ENCODE measurements at regions not wholly inside any gene's neighbourhood (a gene's known extent, or its start where the extent isn't known, plus 50 kb on each side); places are given as distances from the start of the nearest gene placed in this dataset.

DNA sequence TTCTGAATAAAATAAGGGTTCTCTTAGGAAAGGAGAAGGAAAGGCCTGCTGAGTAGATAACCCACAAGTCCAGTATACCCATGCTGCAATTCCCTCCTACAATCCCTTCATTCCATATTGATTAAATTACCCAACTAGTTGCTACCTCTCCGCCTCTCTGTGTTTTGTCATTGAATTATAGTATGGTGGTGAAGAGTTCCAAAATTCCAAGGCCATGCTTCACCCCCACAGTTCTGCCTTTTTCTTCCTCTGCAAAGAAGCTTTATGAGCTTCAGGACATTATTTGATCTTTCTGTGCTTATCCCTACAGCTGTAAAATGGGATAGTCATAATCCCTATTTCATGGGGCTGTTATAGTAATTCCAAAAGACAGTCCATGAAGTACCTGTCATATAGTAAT is 215.6 kb downstream of the ACTL7B start:
- no CpG with 5 or more reads among the region's 1 CpG for WGBS (ENCODE audit: insufficient coverage)
- Histone ChIP-seq H3K36me3 (ENCODE audit: control insufficient read depth in 4 of 4, insufficient read depth in 4 of 4, low read length in 3 of 4) (no peaks in the 10 kb centered on the region), H3K27me3 (replicated peaks in 2 of 5; ENCODE audit: control insufficient read depth in 4 of 5, insufficient read depth in 5 of 5, low read length in 4 of 5) (no peaks in the 10 kb centered on the region), H3K4me1 (ENCODE audit: control extremely low read depth in 1 of 4, control insufficient read depth in 4 of 4, insufficient read depth in 4 of 4, low read length in 3 of 4) (peaks cover 40 to 72% (median 43%) of the 10 kb centered on the region in 4 experiments), H3K4me3 (ENCODE audit: control insufficient read depth in 1 of 7, extremely low read depth in 1 of 7, insufficient read depth in 4 of 7, low read depth in 2 of 7, low read length in 6 of 7) (no peak overlapping the region), H3K27ac (ENCODE audit: insufficient read depth in 1 of 2, low read depth in 1 of 2, low read length in 2 of 2, poor library complexity in 1 of 2, severe bottlenecking in 2 of 2) (peak overlapping the region in 1 of 2 experiments; percentile 71), H3K9me3 (ENCODE audit: control extremely low read depth in 1 of 5, control insufficient read depth in 4 of 5, insufficient read depth in 2 of 5, low read depth in 1 of 5, low read length in 4 of 5) (no peaks in the 10 kb centered on the region)
- no peak for DNase-seq
- ChIA-PET CTCF (interaction anchor here (0.7 to 1.7 kb wide), 4 partner anchors 8 to 21 kb away, joined by 3 to 4 read pairs (median 4); no protein-coding TSS in a partner anchor), POLR2A (no interaction called here)

DNA sequence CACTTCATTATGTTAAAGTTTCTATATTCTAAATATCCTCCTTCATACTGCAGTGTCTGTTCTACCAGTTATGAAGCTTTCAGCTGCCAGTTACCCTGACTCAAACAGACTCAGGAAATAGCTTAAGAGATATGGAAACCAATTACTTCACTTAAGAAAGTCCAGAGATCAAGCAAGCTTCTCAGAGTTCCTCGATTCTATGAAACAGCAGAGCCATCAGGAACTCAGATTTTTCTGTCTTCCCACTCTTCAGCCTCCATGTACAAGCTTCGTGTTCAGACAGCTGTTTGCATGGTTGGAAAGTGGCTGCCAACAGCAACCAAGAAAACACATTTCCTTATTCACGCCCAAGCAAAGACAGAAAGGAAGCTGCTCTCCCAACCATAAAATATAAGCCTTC is 216.1 kb downstream of the ACTL7B start:
- no peaks in the 10 kb centered on the region for H3K27me3 ChIP-seq (replicated peaks in 2 of 5; ENCODE audit: control insufficient read depth in 4 of 5, insufficient read depth in 5 of 5, low read length in 4 of 5)
- 6% methylated on average over 3 of the region's 3 CpGs for WGBS (ENCODE audit: insufficient coverage)
- H3K9me3 ChIP-seq (ENCODE audit: control extremely low read depth in 1 of 5, control insufficient read depth in 4 of 5, insufficient read depth in 2 of 5, low read depth in 1 of 5, low read length in 4 of 5): no peaks in the 10 kb centered on the region
- CTCF ChIA-PET: interaction anchor here (0.7 to 1.7 kb wide), 4 partner anchors 8 to 21 kb away, joined by 3 to 4 read pairs (median 4); no protein-coding TSS in a partner anchor
- DNase-seq: peak in 2 of 3 donors; percentile 28 to 50
- H3K4me1 ChIP-seq (ENCODE audit: control extremely low read depth in 1 of 4, control insufficient read depth in 4 of 4, insufficient read depth in 4 of 4, low read length in 3 of 4): peaks cover 35 to 71% (median 42%) of the 10 kb centered on the region in 4 experiments
- H3K36me3 ChIP-seq (ENCODE audit: control insufficient read depth in 4 of 4, insufficient read depth in 4 of 4, low read length in 3 of 4): no peaks in the 10 kb centered on the region
- H3K4me3 ChIP-seq (ENCODE audit: control insufficient read depth in 1 of 7, extremely low read depth in 1 of 7, insufficient read depth in 4 of 7, low read depth in 2 of 7, low read length in 6 of 7): no peak overlapping the region
- POLR2A ChIA-PET: no interaction called here
- peak overlapping the region; percentile 6 to 71 for H3K27ac ChIP-seq (ENCODE audit: insufficient read depth in 1 of 2, low read depth in 1 of 2, low read length in 2 of 2, poor library complexity in 1 of 2, severe bottlenecking in 2 of 2)

DNA sequence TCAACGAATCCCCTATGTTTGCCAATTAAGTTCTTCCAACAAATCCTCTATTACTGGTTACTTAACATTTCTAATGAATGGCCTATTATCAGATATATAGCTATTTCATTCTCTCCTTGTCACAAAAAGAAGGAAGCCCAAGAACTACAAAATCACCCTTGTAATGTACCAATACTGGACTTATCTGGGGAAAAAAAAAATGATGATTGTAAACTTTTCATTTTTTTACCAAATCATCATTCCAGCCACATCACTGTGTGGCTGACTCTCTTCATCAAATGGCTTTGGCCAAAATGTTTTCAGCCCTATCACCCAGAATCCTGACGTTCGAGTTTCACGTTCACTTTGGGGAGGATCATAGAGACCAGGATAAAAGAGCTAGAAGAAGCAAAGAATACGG is 216.7 kb downstream of the ACTL7B start:
- no peaks in the 10 kb centered on the region for H3K27me3 ChIP-seq (replicated peaks in 2 of 5; ENCODE audit: control insufficient read depth in 4 of 5, insufficient read depth in 5 of 5, low read length in 4 of 5)
- CTCF ChIA-PET: interaction anchor here (1.5 to 1.7 kb wide), 2 partner anchors 7 to 14 kb away, joined by 4 read pairs; no protein-coding TSS in a partner anchor
- H3K4me1 ChIP-seq (ENCODE audit: control extremely low read depth in 1 of 4, control insufficient read depth in 4 of 4, insufficient read depth in 4 of 4, low read length in 3 of 4): peaks cover 31 to 72% (median 38%) of the 10 kb centered on the region in 4 experiments
- POLR2A ChIA-PET: no interaction called here
- WGBS (ENCODE audit: insufficient coverage): 100% methylated on average over 2 of the region's 5 CpGs
- H3K4me3 ChIP-seq (ENCODE audit: control insufficient read depth in 1 of 7, extremely low read depth in 1 of 7, insufficient read depth in 4 of 7, low read depth in 2 of 7, low read length in 6 of 7): peak overlapping the region in 1 of 7 experiments; percentile 0
- H3K9me3 ChIP-seq (ENCODE audit: control extremely low read depth in 1 of 5, control insufficient read depth in 4 of 5, insufficient read depth in 2 of 5, low read depth in 1 of 5, low read length in 4 of 5): no peaks in the 10 kb centered on the region
- no peaks in the 10 kb centered on the region for H3K36me3 ChIP-seq (ENCODE audit: control insufficient read depth in 4 of 4, insufficient read depth in 4 of 4, low read length in 3 of 4)
- DNase-seq: no peak
- peak overlapping the region in 1 of 2 experiments; percentile 71 for H3K27ac ChIP-seq (ENCODE audit: insufficient read depth in 1 of 2, low read depth in 1 of 2, low read length in 2 of 2, poor library complexity in 1 of 2, severe bottlenecking in 2 of 2)

DNA sequence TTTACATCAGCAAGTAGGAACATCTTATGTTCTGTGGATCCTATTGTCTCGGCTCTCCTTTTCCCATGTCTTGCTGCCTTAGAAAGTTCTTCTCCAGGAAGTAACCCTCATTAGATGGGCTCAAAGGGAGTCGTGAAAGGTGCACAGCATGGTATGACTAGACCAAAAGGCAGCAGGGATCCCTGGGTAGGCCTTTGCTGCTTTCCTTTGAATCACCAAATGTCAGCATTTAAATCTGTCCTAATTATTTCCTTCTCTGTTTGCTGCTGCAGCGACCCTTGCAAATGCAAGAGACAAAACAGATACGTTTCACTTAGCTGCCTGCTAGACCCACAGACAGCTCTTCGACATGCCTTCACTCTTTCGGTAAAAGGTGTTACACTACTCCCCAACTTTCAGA is 218.4 kb downstream of the ACTL7B start:
- H3K27ac ChIP-seq (ENCODE audit: insufficient read depth in 1 of 2, low read depth in 1 of 2, low read length in 2 of 2, poor library complexity in 1 of 2, severe bottlenecking in 2 of 2): no peak overlapping the region
- H3K4me3 ChIP-seq (ENCODE audit: control insufficient read depth in 1 of 7, extremely low read depth in 1 of 7, insufficient read depth in 4 of 7, low read depth in 2 of 7, low read length in 6 of 7): no peak overlapping the region
- DNase-seq: no peak
- H3K36me3 ChIP-seq (ENCODE audit: control insufficient read depth in 4 of 4, insufficient read depth in 4 of 4, low read length in 3 of 4): no peaks in the 10 kb centered on the region
- POLR2A ChIA-PET: no interaction called here
- CTCF ChIA-PET: no interaction called here
- peaks cover 20 to 59% (median 23%) of the 10 kb centered on the region in 4 experiments for H3K4me1 ChIP-seq (ENCODE audit: control extremely low read depth in 1 of 4, control insufficient read depth in 4 of 4, insufficient read depth in 4 of 4, low read length in 3 of 4)
- H3K9me3 ChIP-seq (ENCODE audit: control extremely low read depth in 1 of 5, control insufficient read depth in 4 of 5, insufficient read depth in 2 of 5, low read depth in 1 of 5, low read length in 4 of 5): no peaks in the 10 kb centered on the region
- 88% methylated on average over 4 of the region's 6 CpGs for WGBS (ENCODE audit: insufficient coverage)
- H3K27me3 ChIP-seq (replicated peaks in 2 of 5; ENCODE audit: control insufficient read depth in 4 of 5, insufficient read depth in 5 of 5, low read length in 4 of 5): no peaks in the 10 kb centered on the region

DNA sequence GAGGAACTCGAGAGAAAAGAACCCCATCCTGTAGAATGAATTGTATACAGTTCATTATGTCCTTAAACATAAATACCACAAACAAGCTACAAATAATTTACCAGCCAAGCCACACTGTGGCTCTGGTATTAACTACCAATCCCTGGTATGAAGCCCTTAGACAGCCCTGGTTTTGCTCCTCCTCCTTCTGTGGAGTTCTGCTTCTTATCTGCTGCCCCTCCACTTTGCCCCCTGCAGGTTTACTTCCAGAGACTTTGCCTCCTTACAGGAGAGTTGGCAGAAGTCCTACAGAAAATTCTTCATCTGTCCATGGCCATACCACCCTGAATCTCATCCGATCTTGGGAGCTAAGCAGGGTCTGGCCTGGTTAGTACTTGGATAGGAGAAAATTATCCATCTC is 219.8 kb downstream of the ACTL7B start:
- Histone ChIP-seq H3K4me3 (ENCODE audit: control insufficient read depth in 1 of 7, extremely low read depth in 1 of 7, insufficient read depth in 4 of 7, low read depth in 2 of 7, low read length in 6 of 7) (no peak overlapping the region), H3K9me3 (ENCODE audit: control extremely low read depth in 1 of 5, control insufficient read depth in 4 of 5, insufficient read depth in 2 of 5, low read depth in 1 of 5, low read length in 4 of 5) (no peaks in the 10 kb centered on the region), H3K27ac (ENCODE audit: insufficient read depth in 1 of 2, low read depth in 1 of 2, low read length in 2 of 2, poor library complexity in 1 of 2, severe bottlenecking in 2 of 2) (no peak overlapping the region), H3K27me3 (replicated peaks in 2 of 5; ENCODE audit: control insufficient read depth in 4 of 5, insufficient read depth in 5 of 5, low read length in 4 of 5) (no peaks in the 10 kb centered on the region), H3K36me3 (ENCODE audit: control insufficient read depth in 4 of 4, insufficient read depth in 4 of 4, low read length in 3 of 4) (no peaks in the 10 kb centered on the region), H3K4me1 (ENCODE audit: control extremely low read depth in 1 of 4, control insufficient read depth in 4 of 4, insufficient read depth in 4 of 4, low read length in 3 of 4) (peaks cover 13 to 57% (median 17%) of the 10 kb centered on the region in 4 experiments)
- ChIA-PET CTCF (interaction anchor here (0.9 to 1.3 kb wide), 2 partner anchors 13 to 1170 kb away, joined by 3 to 4 read pairs; no protein-coding TSS in a partner anchor), POLR2A (interaction anchor here (0.8 kb wide), 1 partner anchor 614 kb away, joined by 3 read pairs; no protein-coding TSS in a partner anchor)
- WGBS (ENCODE audit: insufficient coverage): no CpG with 5 or more reads among the region's 2 CpGs
- DNase-seq: peak; percentile 32 to 67 (median 54)

DNA sequence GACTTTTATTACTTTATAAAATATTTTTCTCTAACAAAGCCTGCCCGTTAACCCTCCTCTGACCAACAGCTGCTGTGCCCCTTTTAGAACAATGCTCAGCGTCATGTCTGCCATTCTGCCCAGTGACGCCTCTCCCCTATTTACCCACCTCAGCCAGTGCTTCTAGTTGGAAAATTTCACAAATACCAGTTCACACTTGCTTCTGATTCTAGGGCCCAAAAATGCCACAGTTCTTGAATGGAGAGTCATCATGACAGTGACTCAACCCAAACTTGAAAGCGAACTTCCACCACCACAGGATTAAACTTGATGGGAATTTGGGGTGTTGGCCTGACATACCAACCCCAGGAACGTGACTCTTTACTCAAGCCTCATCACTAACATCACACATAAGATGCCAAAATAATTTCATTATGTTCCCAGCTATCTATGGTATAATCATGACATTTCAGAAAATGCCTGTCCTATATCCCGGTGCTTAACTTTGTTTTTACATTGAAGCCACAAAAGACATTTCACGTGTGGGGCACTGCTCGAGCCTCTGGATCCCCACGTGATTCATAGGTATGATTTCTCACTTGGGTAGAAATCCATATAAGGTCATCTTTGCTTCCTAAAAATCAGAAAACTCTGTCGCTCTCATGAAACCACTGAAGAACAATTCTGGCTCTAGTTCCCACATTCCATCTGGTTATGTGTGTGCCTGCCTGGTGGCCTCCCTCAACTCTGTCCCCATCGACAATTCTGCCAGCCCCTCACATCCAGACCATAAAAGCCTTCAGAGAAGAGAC is 220.9 kb downstream of the ACTL7B start:
- WGBS (ENCODE audit: insufficient coverage): 96% methylated on average over 10 of the region's 11 CpGs
- Histone ChIP-seq H3K4me3 (ENCODE audit: control insufficient read depth in 1 of 7, extremely low read depth in 1 of 7, insufficient read depth in 4 of 7, low read depth in 2 of 7, low read length in 6 of 7) (no peak overlapping the region), H3K36me3 (ENCODE audit: control insufficient read depth in 4 of 4, insufficient read depth in 4 of 4, low read length in 3 of 4) (no peaks in the 10 kb centered on the region), H3K27ac (ENCODE audit: insufficient read depth in 1 of 2, low read depth in 1 of 2, low read length in 2 of 2, poor library complexity in 1 of 2, severe bottlenecking in 2 of 2) (no peak overlapping the region), H3K9me3 (ENCODE audit: control extremely low read depth in 1 of 5, control insufficient read depth in 4 of 5, insufficient read depth in 2 of 5, low read depth in 1 of 5, low read length in 4 of 5) (no peaks in the 10 kb centered on the region), H3K27me3 (replicated peaks in 2 of 5; ENCODE audit: control insufficient read depth in 4 of 5, insufficient read depth in 5 of 5, low read length in 4 of 5) (no peaks in the 10 kb centered on the region), H3K4me1 (ENCODE audit: control extremely low read depth in 1 of 4, control insufficient read depth in 4 of 4, insufficient read depth in 4 of 4, low read length in 3 of 4) (peaks cover 4 to 46% (median 11%) of the 10 kb centered on the region in 4 experiments)
- DNase-seq: no peak
- ChIA-PET POLR2A (no interaction called here), CTCF (interaction anchor here (1.3 kb wide), 1 partner anchor 11 kb away, joined by 3 read pairs; no protein-coding TSS in a partner anchor)

DNA sequence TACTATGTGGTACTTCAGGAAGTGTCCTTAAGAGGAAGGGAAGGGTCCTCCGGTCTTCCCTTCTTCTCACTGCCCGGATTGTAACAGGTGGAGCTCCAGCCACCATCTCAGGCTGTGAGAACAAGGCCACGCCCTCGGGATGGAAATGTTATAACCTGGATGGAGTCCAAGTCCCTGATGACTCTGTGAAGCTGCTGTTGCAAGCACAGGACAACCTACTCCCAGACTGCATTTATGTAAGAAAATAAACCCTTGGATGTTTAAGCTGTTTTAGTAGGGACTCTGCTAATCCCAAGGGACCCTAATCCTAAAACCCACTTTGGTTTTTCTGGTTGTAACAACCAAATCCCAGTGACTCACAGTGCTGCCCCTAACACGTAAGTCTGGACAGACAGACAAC is 221.6 kb downstream of the ACTL7B start:
- CTCF ChIA-PET: interaction anchor here (1.3 kb wide), 1 partner anchor 12 kb away, joined by 3 read pairs; no protein-coding TSS in a partner anchor
- H3K36me3 ChIP-seq (ENCODE audit: control insufficient read depth in 4 of 4, insufficient read depth in 4 of 4, low read length in 3 of 4): no peaks in the 10 kb centered on the region
- no peak overlapping the region for H3K27ac ChIP-seq (ENCODE audit: insufficient read depth in 1 of 2, low read depth in 1 of 2, low read length in 2 of 2, poor library complexity in 1 of 2, severe bottlenecking in 2 of 2)
- no peaks in the 10 kb centered on the region for H3K9me3 ChIP-seq (ENCODE audit: control extremely low read depth in 1 of 5, control insufficient read depth in 4 of 5, insufficient read depth in 2 of 5, low read depth in 1 of 5, low read length in 4 of 5)
- DNase-seq: peak in 2 of 3 donors; percentile 42 to 53
- 44% methylated on average over 3 of the region's 5 CpGs for WGBS (ENCODE audit: insufficient coverage)
- no peaks in the 10 kb centered on the region for H3K27me3 ChIP-seq (replicated peaks in 2 of 5; ENCODE audit: control insufficient read depth in 4 of 5, insufficient read depth in 5 of 5, low read length in 4 of 5)
- H3K4me1 ChIP-seq (ENCODE audit: control extremely low read depth in 1 of 4, control insufficient read depth in 4 of 4, insufficient read depth in 4 of 4, low read length in 3 of 4): peaks cover 2 to 39% (median 5%) of the 10 kb centered on the region in 4 experiments
- no peak overlapping the region for H3K4me3 ChIP-seq (ENCODE audit: control insufficient read depth in 1 of 7, extremely low read depth in 1 of 7, insufficient read depth in 4 of 7, low read depth in 2 of 7, low read length in 6 of 7)
- POLR2A ChIA-PET: no interaction called here

All from common myeloid progenitor, CD34-positive (primary cell).